K562 (cell line): ENCODE measurements at regions not wholly inside any gene's neighbourhood (a gene's known extent, or its start where the extent isn't known, plus 50 kb on each side); places are given as distances from the start of the nearest gene placed in this dataset.

Source experiments
- ATAC-seq: fragments of 200-7000 bp; cut with Tn5 transposase; 3 replicates; pipeline ENCODE4 v1.9.1; 2020; ENCODE audit warnings: moderate library complexity
- BruUV-seq: library from RNA; stranded (reverse); fragments of 400-500 nt; replicated peaks from 2 replicates; lab custom pipeline; 2021; lab: Mats Ljungman, UMichigan
- CTCF ChIA-PET: fragments of 300-600 bp; formaldehyde crosslinking; extraction: SDS; loops from one replicate; lab custom pipeline; 2021; ENCODE audit warnings: low intra/inter-chr PET ratio; lab: Yijun Ruan, JAX
- POLR2A ChIA-PET: fragments of 300-600, 350-650 bp; sonication (Branson Sonifier 250); formaldehyde crosslinking; extraction: SDS; loops from one replicate; lab custom pipeline; 2021; ENCODE audit warnings: antibody characterized with exemption, inconsistent platforms; lab: Yijun Ruan, JAX
- DNase-seq, 4 experiments: peaks; one replicate each; pipeline versions ENCODE4 v3.0.0 to v3.0.0-alpha.2; 2011 to 2018; ENCODE audit warnings: low spot score in 3 of 4, mixed read lengths in 3 of 4; ENCODE audit errors: extremely low read depth in 1 of 4
- FAIRE-seq: peaks from 2 replicates; lab custom pipeline; 2011; peaks lifted over from hg19 to GRCh38; lab: Jason Lieb, UNC
- H2AFZ ChIP-seq: 2 replicates; pipeline ENCODE4 v1.6.0; 2011; ENCODE audit warnings: low read depth, low read length, control low read depth, inconsistent platforms
- H3K27ac ChIP-seq: fragments of 200-600 bp; 3 replicates; pipeline ENCODE4 v1.8.0; 2011; ENCODE audit warnings: low read depth, mild to moderate bottlenecking, control low read depth, inconsistent platforms, low read length, moderate library complexity, mixed read lengths; ENCODE audit errors: extremely low read depth
- H3K27me3 ChIP-seq, 2 experiments: fragments of 300-600 bp in 1 of 2; 2 replicates in 1 of 2; 3 replicates in 1 of 2; pipeline versions ENCODE4 v1.6.0 to v1.8.0; 2011; ENCODE audit warnings: inconsistent platforms in 2 of 2, low read length in 2 of 2, mild to moderate bottlenecking in 1 of 2, mixed read lengths in 1 of 2, moderate library complexity in 1 of 2; ENCODE audit not compliant: control insufficient read depth in 2 of 2, insufficient read depth in 2 of 2
- H3K36me3 ChIP-seq: fragments of 300-600 bp; 3 replicates; pipeline ENCODE4 v1.8.0; 2011; ENCODE audit warnings: mild to moderate bottlenecking, low read length, inconsistent platforms; ENCODE audit not compliant: control insufficient read depth, insufficient read depth
- H3K4me1 ChIP-seq, 2 experiments: fragments of 200-600 bp in 1 of 2; replicated peaks in 1 of 2; 2 replicates in 1 of 2; 3 replicates in 1 of 2; pipeline versions ENCODE4 v1.5.1 to v1.8.0; 2011; ENCODE audit warnings: inconsistent platforms in 2 of 2, low read length in 2 of 2, mild to moderate bottlenecking in 1 of 2, mixed read lengths in 1 of 2, moderate library complexity in 1 of 2; ENCODE audit not compliant: control insufficient read depth in 2 of 2, insufficient read depth in 2 of 2
- H3K4me2 ChIP-seq: 2 replicates; pipeline ENCODE4 v1.6.1; 2011; ENCODE audit warnings: low read length, control low read depth, inconsistent platforms, mixed read lengths; ENCODE audit not compliant: insufficient read depth
- H3K4me3 ChIP-seq: fragments of 200-600 bp; sonication (generic), shearing (Covaris generic); 2 replicates; pipeline ENCODE4 v1.5.1; 2016; ENCODE audit warnings: control low read depth, inconsistent platforms
- H3K79me2 ChIP-seq: fragments of 200-600 bp; 3 replicates; pipeline ENCODE4 v1.8.0; 2011; ENCODE audit warnings: low read length, inconsistent platforms; ENCODE audit not compliant: control insufficient read depth, insufficient read depth
- H3K9ac ChIP-seq, 2 experiments: 2 replicates each; pipeline versions ENCODE4 v1.6.0 to v1.6.1; 2011; ENCODE audit warnings: low read depth in 2 of 2, low read length in 2 of 2, control low read depth in 1 of 2, inconsistent platforms in 1 of 2, mild to moderate bottlenecking in 1 of 2, mixed read lengths in 1 of 2; ENCODE audit not compliant: insufficient read depth in 1 of 2
- H3K9me1 ChIP-seq: one replicate; pipeline ENCODE4 v1.6.0; 2011; ENCODE audit warnings: inconsistent platforms, mild to moderate bottlenecking, low read length, moderate library complexity; ENCODE audit not compliant: control insufficient read depth, insufficient read depth
- H3K9me3 ChIP-seq: replicated peaks from 2 replicates; pipeline ENCODE4 v1.5.1; 2011; ENCODE audit warnings: low read depth, low read length, inconsistent platforms; ENCODE audit not compliant: control insufficient read depth, insufficient read depth
- H4K20me1 ChIP-seq: replicated peaks from 2 replicates; pipeline ENCODE4 v1.6.1; 2011; ENCODE audit warnings: low read length, inconsistent platforms, mixed read lengths; ENCODE audit not compliant: control insufficient read depth, insufficient read depth
- E2F3 ChIP-seq: fragments of 250-450 bp; sonication (Bioruptor Pico); IDR thresholded peaks from 2 replicates; pipeline ENCODE4 v1.4.0; 2020; ENCODE audit warnings: mild to moderate bottlenecking
- L3MBTL2 ChIP-seq: fragments of 450-650 bp; IDR thresholded peaks from 2 replicates; pipeline ENCODE4 v1.6.1; 2016; ENCODE audit warnings: mild to moderate bottlenecking, moderate library complexity
- MITF ChIP-seq: IDR thresholded peaks from 2 replicates; pipeline ENCODE4 v1.6.1; 2014; ENCODE audit warnings: antibody characterized with exemption
- STAT6 ChIP-seq: sonication (generic); formaldehyde crosslinking; IDR thresholded peaks from 2 replicates; pipeline ENCODE4 v1.8.1; 2023; ENCODE audit warnings: mild to moderate bottlenecking, missing genetic modification reagents
- ZNF699 ChIP-seq: fragments of 250-450 bp; sonication (Bioruptor Pico); IDR thresholded peaks from 2 replicates; pipeline ENCODE4 v1.8.0; 2021; ENCODE audit warnings: mild to moderate bottlenecking, moderate library complexity; ENCODE audit not compliant: insufficient replicate concordance
- WGBS: fragments of 100-300 bp; shearing (Covaris generic); methylation state at CpG from one replicate; pipeline ENCODE4 v1.1.6; 2016; ENCODE audit warnings: low coverage, mixed read lengths; ENCODE audit not compliant: insufficient coverage; ENCODE audit errors: missing lambda C conversion rate; 5-methylcytosine and 5-hydroxymethylcytosine counted together
- in situ Hi-C: fragments of 300-500 bp; cut with MboI; formaldehyde crosslinking; loops from 4 replicates; pipeline ENCODE4 v1.15.0; 2018; ENCODE audit warnings: inconsistent platforms, mixed read lengths
- intact Hi-C: fragments of 100-400 bp; cut with micrococcal nuclease; formaldehyde crosslinking; loops from 2 replicates; pipeline ENCODE4 v1.14.2; 2022
- TF ChIP-seq, protein P1 (sequence below): sonication (generic); formaldehyde crosslinking; IDR thresholded peaks from 2 replicates; pipeline ENCODE4 v1.4.0; 2020; ENCODE audit warnings: mild to moderate bottlenecking, missing genetic modification reagents
- TF ChIP-seq, protein P2 (sequence below): fragments of 250-450 bp; sonication (Bioruptor Pico); IDR thresholded peaks from 2 replicates; pipeline ENCODE4 v1.5.0; 2021
- TF ChIP-seq, protein P3 (sequence below): fragments of 450-650 bp; formaldehyde crosslinking; IDR thresholded peaks from 2 replicates; pipeline ENCODE4 v1.4.0; 2020; ENCODE audit warnings: mild to moderate bottlenecking, moderate library complexity
- TF ChIP-seq, protein P4 (sequence below), 3 experiments: fragments of 200-800 bp in 1 of 3; fragments of 250-450 bp in 1 of 3; fragments of 450-650 bp in 1 of 3; sonication (Bioruptor Pico) in 1 of 3; sonication (Bioruptor generic) in 1 of 3; formaldehyde crosslinking in 1 of 3; IDR thresholded peaks; 2 replicates each; pipeline versions ENCODE4 v1.6.1 to v1.8.0; 2016 to 2022; ENCODE audit warnings: mild to moderate bottlenecking in 2 of 3, missing genetic modification characterization in 2 of 3, missing compliant biosample characterization in 1 of 3, moderate library complexity in 1 of 3

GRCh38 chr22:48187356-48187755 lies 1424.9 kb downstream of the TBC1D22A start:
- Histone ChIP-seq H3K9ac (no peak overlapping the region), H3K9me3 (no peaks in the 10 kb centered on the region), H3K4me3 (no peak overlapping the region), H3K36me3 (no peaks in the 10 kb centered on the region), H3K27ac (no peak overlapping the region), H3K27me3 (no peaks in the 10 kb centered on the region), H3K4me1 (no peaks in the 10 kb centered on the region; a peak in 1 of 5 replicates), H3K4me2 (no peak overlapping the region), H2AFZ (no peak overlapping the region), H3K9me1 (no peaks in the 10 kb centered on the region), H4K20me1 (no peaks in the 10 kb centered on the region), H3K79me2 (no peaks in the 10 kb centered on the region)
- ATAC-seq (no peak), DNase-seq (no peak), FAIRE-seq (no peak)
- intact Hi-C loops, result no loop called here
- 0% methylated on average over 5 of the region's 8 CpGs for WGBS
- POLR2A ChIA-PET, result no interaction called here
- CTCF ChIA-PET, result no interaction called here
- no TSS peak for BruUV-seq
- in situ Hi-C loops, result no loop called here
- TF ChIP-seq, protein P1, sequence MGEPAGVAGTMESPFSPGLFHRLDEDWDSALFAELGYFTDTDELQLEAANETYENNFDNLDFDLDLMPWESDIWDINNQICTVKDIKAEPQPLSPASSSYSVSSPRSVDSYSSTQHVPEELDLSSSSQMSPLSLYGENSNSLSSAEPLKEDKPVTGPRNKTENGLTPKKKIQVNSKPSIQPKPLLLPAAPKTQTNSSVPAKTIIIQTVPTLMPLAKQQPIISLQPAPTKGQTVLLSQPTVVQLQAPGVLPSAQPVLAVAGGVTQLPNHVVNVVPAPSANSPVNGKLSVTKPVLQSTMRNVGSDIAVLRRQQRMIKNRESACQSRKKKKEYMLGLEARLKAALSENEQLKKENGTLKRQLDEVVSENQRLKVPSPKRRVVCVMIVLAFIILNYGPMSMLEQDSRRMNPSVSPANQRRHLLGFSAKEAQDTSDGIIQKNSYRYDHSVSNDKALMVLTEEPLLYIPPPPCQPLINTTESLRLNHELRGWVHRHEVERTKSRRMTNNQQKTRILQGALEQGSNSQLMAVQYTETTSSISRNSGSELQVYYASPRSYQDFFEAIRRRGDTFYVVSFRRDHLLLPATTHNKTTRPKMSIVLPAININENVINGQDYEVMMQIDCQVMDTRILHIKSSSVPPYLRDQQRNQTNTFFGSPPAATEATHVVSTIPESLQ (CRISPR knock-in tag), result no peak
- TF ChIP-seq, protein P2, sequence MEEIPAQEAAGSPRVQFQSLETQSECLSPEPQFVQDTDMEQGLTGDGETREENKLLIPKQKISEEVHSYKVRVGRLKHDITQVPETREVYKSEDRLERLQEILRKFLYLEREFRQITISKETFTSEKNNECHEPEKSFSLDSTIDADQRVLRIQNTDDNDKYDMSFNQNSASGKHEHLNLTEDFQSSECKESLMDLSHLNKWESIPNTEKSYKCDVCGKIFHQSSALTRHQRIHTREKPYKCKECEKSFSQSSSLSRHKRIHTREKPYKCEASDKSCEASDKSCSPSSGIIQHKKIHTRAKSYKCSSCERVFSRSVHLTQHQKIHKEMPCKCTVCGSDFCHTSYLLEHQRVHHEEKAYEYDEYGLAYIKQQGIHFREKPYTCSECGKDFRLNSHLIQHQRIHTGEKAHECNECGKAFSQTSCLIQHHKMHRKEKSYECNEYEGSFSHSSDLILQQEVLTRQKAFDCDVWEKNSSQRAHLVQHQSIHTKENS, result no peak
- TF ChIP-seq MITF, result no peak
- TF ChIP-seq STAT6 (CRISPR knock-in tag), result no peak
- TF ChIP-seq ZNF699 (CRISPR knock-in tag), result no peak
- TF ChIP-seq, protein P3, sequence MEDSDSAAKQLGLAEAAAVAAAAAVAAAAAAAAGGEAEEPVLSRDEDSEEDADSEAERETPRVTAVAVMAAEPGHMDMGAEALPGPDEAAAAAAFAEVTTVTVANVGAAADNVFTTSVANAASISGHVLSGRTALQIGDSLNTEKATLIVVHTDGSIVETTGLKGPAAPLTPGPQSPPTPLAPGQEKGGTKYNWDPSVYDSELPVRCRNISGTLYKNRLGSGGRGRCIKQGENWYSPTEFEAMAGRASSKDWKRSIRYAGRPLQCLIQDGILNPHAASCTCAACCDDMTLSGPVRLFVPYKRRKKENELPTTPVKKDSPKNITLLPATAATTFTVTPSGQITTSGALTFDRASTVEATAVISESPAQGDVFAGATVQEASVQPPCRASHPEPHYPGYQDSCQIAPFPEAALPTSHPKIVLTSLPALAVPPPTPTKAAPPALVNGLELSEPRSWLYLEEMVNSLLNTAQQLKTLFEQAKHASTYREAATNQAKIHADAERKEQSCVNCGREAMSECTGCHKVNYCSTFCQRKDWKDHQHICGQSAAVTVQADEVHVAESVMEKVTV (CRISPR knock-in tag), result no peak
- no peak for TF ChIP-seq L3MBTL2
- TF ChIP-seq, protein P4, sequence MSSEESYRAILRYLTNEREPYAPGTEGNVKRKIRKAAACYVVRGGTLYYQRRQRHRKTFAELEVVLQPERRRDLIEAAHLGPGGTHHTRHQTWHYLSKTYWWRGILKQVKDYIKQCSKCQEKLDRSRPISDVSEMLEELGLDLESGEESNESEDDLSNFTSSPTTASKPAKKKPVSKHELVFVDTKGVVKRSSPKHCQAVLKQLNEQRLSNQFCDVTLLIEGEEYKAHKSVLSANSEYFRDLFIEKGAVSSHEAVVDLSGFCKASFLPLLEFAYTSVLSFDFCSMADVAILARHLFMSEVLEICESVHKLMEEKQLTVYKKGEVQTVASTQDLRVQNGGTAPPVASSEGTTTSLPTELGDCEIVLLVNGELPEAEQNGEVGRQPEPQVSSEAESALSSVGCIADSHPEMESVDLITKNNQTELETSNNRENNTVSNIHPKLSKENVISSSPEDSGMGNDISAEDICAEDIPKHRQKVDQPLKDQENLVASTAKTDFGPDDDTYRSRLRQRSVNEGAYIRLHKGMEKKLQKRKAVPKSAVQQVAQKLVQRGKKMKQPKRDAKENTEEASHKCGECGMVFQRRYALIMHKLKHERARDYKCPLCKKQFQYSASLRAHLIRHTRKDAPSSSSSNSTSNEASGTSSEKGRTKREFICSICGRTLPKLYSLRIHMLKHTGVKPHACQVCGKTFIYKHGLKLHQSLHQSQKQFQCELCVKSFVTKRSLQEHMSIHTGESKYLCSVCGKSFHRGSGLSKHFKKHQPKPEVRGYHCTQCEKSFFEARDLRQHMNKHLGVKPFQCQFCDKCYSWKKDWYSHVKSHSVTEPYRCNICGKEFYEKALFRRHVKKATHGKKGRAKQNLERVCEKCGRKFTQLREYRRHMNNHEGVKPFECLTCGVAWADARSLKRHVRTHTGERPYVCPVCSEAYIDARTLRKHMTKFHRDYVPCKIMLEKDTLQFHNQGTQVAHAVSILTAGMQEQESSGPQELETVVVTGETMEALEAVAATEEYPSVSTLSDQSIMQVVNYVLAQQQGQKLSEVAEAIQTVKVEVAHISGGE (CRISPR knock-in tag; IDR thresholded peaks at IDR 0.05), result no peak
- TF ChIP-seq E2F3 (CRISPR knock-in tag), result no peak
